Caco-2 (cell line): ENCODE measurements at regions not wholly inside any gene's neighbourhood (a gene's known extent, or its start where the extent isn't known, plus 50 kb on each side); places are given as distances from the start of the nearest gene placed in this dataset.

Experiments used
- BruUV-seq: library from RNA; stranded (reverse); fragments of 400-500 nt; replicated peaks from 2 replicates; lab custom pipeline; 2021; lab: Mats Ljungman, UMichigan
- CTCF ChIA-PET: fragments of 300-600 bp; sonication (Branson Sonifier 250); formaldehyde crosslinking; loops from one replicate; lab custom pipeline; 2022; ENCODE audit warnings: antibody characterized with exemption; lab: Charles Lee
- POLR2A ChIA-PET: fragments of 300-600 bp; sonication (Branson Sonifier 250); formaldehyde crosslinking; loops from one replicate; lab custom pipeline; 2022; ENCODE audit warnings: antibody characterized with exemption; lab: Charles Lee
- DNase-seq, 2 experiments: peaks; one replicate each; pipeline versions ENCODE4 v3.0.0 to v3.0.0-alpha.2; 2020 to 2022
- H3K27me3 ChIP-seq: replicated peaks from 2 replicates; pipeline ENCODE4 v1.6.0; 2011; ENCODE audit warnings: low read length; ENCODE audit not compliant: control insufficient read depth, insufficient read depth
- H3K36me3 ChIP-seq: 2 replicates; pipeline ENCODE4 v1.5.1; 2011; ENCODE audit warnings: low read length; ENCODE audit not compliant: control insufficient read depth, insufficient read depth
- H3K4me1 ChIP-seq: fragments of 250-450 bp; sonication (Bioruptor Pico); 2 replicates; pipeline ENCODE4 v1.5.1; 2020; ENCODE audit warnings: mild to moderate bottlenecking
- H3K4me3 ChIP-seq: 2 replicates; pipeline ENCODE4 v1.5.1; 2011; ENCODE audit warnings: low read depth, mild to moderate bottlenecking, control low read depth, low read length
- H3K9me3 ChIP-seq: fragments of 250-450 bp; sonication (Bioruptor Pico); 2 replicates; pipeline ENCODE4 v1.5.1; 2020; ENCODE audit warnings: mild to moderate bottlenecking, moderate library complexity
- H3K27ac Mint-ChIP-seq: one replicate; pipeline ENCODE4 v1.8.0; 2022; ENCODE audit warnings: mixed read lengths; ENCODE audit not compliant: unreplicated experiment
- H3K27me3 Mint-ChIP-seq: one replicate; pipeline ENCODE4 v1.8.0; 2022; ENCODE audit warnings: mixed read lengths; ENCODE audit not compliant: insufficient read depth, unreplicated experiment
- H3K36me3 Mint-ChIP-seq: one replicate; pipeline ENCODE4 v1.8.0; 2022; ENCODE audit warnings: mild to moderate bottlenecking, mixed read lengths; ENCODE audit not compliant: insufficient read depth, unreplicated experiment
- H3K4me1 Mint-ChIP-seq: one replicate; pipeline ENCODE4 v1.8.0; 2022; ENCODE audit warnings: low read depth, mixed read lengths; ENCODE audit not compliant: unreplicated experiment
- H3K4me3 Mint-ChIP-seq: one replicate; pipeline ENCODE4 v1.8.0; 2022; ENCODE audit warnings: mild to moderate bottlenecking, moderate library complexity, mixed read lengths; ENCODE audit not compliant: unreplicated experiment
- H3K9me3 Mint-ChIP-seq: one replicate; pipeline ENCODE4 v1.8.0; 2022; ENCODE audit warnings: mixed read lengths; ENCODE audit not compliant: unreplicated experiment
- intact Hi-C: fragments of 100-400 bp; cut with micrococcal nuclease; formaldehyde crosslinking; loops from one replicate; pipeline ENCODE4 v1.10.0; 2022; ENCODE audit not compliant: unreplicated experiment
- TF ChIP-seq, protein P1 (sequence below), 2 experiments: fragments of 200-600 bp in 1 of 2; IDR thresholded peaks; 1 replicate in 1 of 2; 2 replicates in 1 of 2; pipeline versions ENCODE4 v1.5.1 to v1.8.0; 2011 to 2022; ENCODE audit warnings: antibody characterized with exemption in 1 of 2, control low read depth in 1 of 2, inconsistent platforms in 1 of 2, low read depth in 1 of 2, low read length in 1 of 2, mild to moderate bottlenecking in 1 of 2, moderate library complexity in 1 of 2; ENCODE audit not compliant: insufficient read depth in 1 of 2, severe bottlenecking in 1 of 2, unreplicated experiment in 1 of 2

DNA sequence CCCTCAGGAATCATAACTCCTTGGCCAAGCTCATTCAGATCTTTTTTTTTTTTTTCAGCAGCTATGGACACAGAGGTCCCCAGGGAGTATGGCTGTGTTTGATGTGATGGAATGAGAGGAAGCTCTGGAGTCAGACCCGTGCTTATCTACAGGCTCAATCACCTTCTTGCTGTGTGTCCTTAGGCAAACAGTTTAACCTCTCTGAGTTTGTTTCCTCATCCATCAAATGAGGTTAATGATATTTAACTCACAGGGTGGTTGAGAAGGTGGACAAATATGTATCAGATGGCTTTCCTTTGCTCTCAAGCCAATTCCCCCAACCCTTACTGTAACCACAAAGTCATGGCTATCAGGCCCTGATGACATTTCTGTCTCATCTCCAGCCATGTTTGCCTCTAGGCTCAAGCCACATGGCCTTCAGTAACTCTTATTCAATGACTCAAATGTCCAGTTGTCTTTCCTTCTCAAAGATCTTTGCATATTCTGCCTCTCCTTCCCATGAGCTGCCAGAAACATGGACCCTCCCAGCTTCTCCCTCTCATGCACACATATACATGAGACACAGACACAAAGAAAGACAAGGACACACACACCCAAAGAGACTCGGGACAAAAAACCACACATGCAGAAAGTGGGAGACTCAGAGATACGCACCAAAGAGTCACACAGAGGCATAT, 303.5 kb upstream of the KAZN start:
- Mint-ChIP-seq H3K27ac (no peak overlapping the region), H3K27me3 (peaks cover 7% of the 10 kb centered on the region), H3K4me3 (no peak overlapping the region), H3K4me1 (no peaks in the 10 kb centered on the region), H3K9me3 (no peaks in the 10 kb centered on the region), H3K36me3 (no peaks in the 10 kb centered on the region)
- no peaks in the 10 kb centered on the region for H3K27me3 ChIP-seq
- BruUV-seq, result no TSS peak
- intact Hi-C loops, result no loop called here
- CTCF ChIA-PET, result no interaction called here
- DNase-seq, result no peak
- no peak overlapping the region for H3K4me3 ChIP-seq
- H3K4me1 ChIP-seq, result no peaks in the 10 kb centered on the region
- POLR2A ChIA-PET, result no interaction called here
- H3K9me3 ChIP-seq, result no peaks in the 10 kb centered on the region
- no peaks in the 10 kb centered on the region for H3K36me3 ChIP-seq
- TF ChIP-seq, protein P1, sequence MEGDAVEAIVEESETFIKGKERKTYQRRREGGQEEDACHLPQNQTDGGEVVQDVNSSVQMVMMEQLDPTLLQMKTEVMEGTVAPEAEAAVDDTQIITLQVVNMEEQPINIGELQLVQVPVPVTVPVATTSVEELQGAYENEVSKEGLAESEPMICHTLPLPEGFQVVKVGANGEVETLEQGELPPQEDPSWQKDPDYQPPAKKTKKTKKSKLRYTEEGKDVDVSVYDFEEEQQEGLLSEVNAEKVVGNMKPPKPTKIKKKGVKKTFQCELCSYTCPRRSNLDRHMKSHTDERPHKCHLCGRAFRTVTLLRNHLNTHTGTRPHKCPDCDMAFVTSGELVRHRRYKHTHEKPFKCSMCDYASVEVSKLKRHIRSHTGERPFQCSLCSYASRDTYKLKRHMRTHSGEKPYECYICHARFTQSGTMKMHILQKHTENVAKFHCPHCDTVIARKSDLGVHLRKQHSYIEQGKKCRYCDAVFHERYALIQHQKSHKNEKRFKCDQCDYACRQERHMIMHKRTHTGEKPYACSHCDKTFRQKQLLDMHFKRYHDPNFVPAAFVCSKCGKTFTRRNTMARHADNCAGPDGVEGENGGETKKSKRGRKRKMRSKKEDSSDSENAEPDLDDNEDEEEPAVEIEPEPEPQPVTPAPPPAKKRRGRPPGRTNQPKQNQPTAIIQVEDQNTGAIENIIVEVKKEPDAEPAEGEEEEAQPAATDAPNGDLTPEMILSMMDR (IDR thresholded peaks at IDR 0.05; ENCODE audit: insufficient read depth in 1 of 2, low read depth in 1 of 2, low read length in 1 of 2, severe bottlenecking in 1 of 2, unreplicated experiment in 1 of 2), result no peak

DNA sequence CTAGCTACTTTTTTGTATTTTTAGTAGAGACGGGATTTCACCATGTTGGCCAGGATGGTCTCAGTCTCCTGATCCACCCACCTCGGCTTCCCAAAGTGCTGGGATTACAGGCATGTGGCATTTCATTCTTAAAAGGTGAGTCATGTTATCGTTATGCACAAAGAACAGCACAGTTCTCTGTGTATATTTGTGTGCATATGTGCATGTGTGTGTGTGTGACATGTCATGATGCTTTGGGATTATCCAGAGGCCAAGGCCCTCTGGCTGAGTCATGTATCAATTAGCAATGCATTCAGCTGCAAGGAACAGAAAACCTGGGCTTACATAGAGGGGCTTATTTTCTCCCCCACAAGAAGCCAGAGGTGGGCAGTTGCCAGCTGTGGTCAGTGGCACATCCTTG, 301.7 kb upstream of the KAZN start:
- no peaks in the 10 kb centered on the region for H3K27me3 ChIP-seq
- Mint-ChIP-seq H3K36me3 (no peaks in the 10 kb centered on the region), H3K4me1 (no peaks in the 10 kb centered on the region), H3K27me3 (peaks cover 3% of the 10 kb centered on the region), H3K27ac (no peak overlapping the region), H3K9me3 (no peaks in the 10 kb centered on the region), H3K4me3 (no peak overlapping the region)
- no peak overlapping the region for H3K4me3 ChIP-seq
- ChIA-PET CTCF (no interaction called here), POLR2A (no interaction called here)
- TF ChIP-seq, protein P1 (IDR thresholded peaks at IDR 0.05; ENCODE audit: insufficient read depth in 1 of 2, low read depth in 1 of 2, low read length in 1 of 2, severe bottlenecking in 1 of 2, unreplicated experiment in 1 of 2), result no peak
- no peaks in the 10 kb centered on the region for H3K9me3 ChIP-seq
- DNase-seq, result no peak
- intact Hi-C loops, result no loop called here
- H3K4me1 ChIP-seq, result no peaks in the 10 kb centered on the region
- BruUV-seq, result no TSS peak
- no peaks in the 10 kb centered on the region for H3K36me3 ChIP-seq

DNA sequence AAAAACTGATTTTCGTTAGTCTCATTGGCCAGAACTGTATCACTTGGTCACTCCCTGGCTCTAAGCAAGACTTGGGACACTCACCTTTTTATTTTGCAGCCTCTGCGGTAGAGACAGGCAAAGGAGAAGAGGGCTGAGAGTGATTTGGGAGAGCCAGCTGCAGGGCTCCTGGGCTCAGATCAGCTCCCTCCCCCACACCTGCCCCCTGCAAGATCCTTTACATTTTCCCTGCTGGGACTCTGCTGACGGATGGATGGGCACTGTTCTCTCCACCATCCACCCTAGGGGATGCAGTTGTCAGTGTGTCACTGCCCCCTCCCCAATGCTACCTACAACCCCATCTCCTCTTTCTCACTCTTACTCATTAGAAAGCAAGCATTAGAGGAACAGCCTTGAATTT, 301.1 kb upstream of the KAZN start:
- TF ChIP-seq, protein P1 (IDR thresholded peaks at IDR 0.05; ENCODE audit: insufficient read depth in 1 of 2, low read depth in 1 of 2, low read length in 1 of 2, severe bottlenecking in 1 of 2, unreplicated experiment in 1 of 2), result no peak
- ChIA-PET CTCF (no interaction called here), POLR2A (no interaction called here)
- H3K9me3 Mint-ChIP-seq, result no peaks in the 10 kb centered on the region
- Histone ChIP-seq H3K9me3 (no peaks in the 10 kb centered on the region), H3K4me3 (no peak overlapping the region), H3K27me3 (no peaks in the 10 kb centered on the region), H3K36me3 (no peaks in the 10 kb centered on the region), H3K4me1 (no peaks in the 10 kb centered on the region)
- H3K4me3 Mint-ChIP-seq, result no peak overlapping the region
- H3K27ac Mint-ChIP-seq, result no peak overlapping the region
- H3K27me3 Mint-ChIP-seq, result peaks cover 3% of the 10 kb centered on the region
- no peaks in the 10 kb centered on the region for H3K4me1 Mint-ChIP-seq
- H3K36me3 Mint-ChIP-seq, result no peaks in the 10 kb centered on the region
- intact Hi-C loops, result no loop called here
- no TSS peak for BruUV-seq
- no peak for DNase-seq
